CD14-positive monocyte (primary cell): ENCODE measurements at regions not wholly inside any gene's neighbourhood (a gene's known extent, or its start where the extent isn't known, plus 50 kb on each side); places are given as distances from the start of the nearest gene placed in this dataset.
A peak's percentile ranks its signal among the peaks of the same experiment; 100 is the strongest.

ENCODE experiments used
- DNase-seq, 3 donors: peaks; one replicate each; pipeline ENCODE4 v3.0.0-alpha.2; 2011 to 2022
- H2AFZ ChIP-seq: 2 replicates; pipeline ENCODE4 v1.6.0; 2012; ENCODE audit warnings: mild to moderate bottlenecking, low read depth, low read length, inconsistent platforms; ENCODE audit not compliant: insufficient read depth, poor library complexity, severe bottlenecking
- H3K27ac ChIP-seq, 2 donors: 1 replicate in 1 of 2; 2 replicates in 1 of 2; pipeline ENCODE4 v1.5.1; 2012 to 2013; ENCODE audit warnings: low read length in 2 of 2, control low read depth in 1 of 2, inconsistent platforms in 1 of 2, low read depth in 1 of 2, mild to moderate bottlenecking in 1 of 2
- H3K27me3 ChIP-seq, 2 donors: one replicate each; pipeline versions ENCODE4 v1.6.0 to v1.6.1; 2011 to 2013; ENCODE audit warnings: low read length in 2 of 2; ENCODE audit not compliant: control insufficient read depth in 2 of 2, insufficient read depth in 2 of 2
- H3K36me3 ChIP-seq, 2 donors: replicated peaks in 1 of 2; 1 replicate in 1 of 2; 2 replicates in 1 of 2; pipeline versions ENCODE4 v1.5.1 to v1.6.1; 2012 to 2013; ENCODE audit warnings: low read length in 2 of 2, control low read depth in 1 of 2, inconsistent platforms in 1 of 2, mild to moderate bottlenecking in 1 of 2; ENCODE audit not compliant: insufficient read depth in 2 of 2, control insufficient read depth in 1 of 2
- H3K4me1 ChIP-seq, 2 donors: 1 replicate in 1 of 2; 2 replicates in 1 of 2; pipeline versions ENCODE4 v1.5.1 to v1.6.1; 2012 to 2013; ENCODE audit warnings: low read length in 2 of 2, control low read depth in 1 of 2, inconsistent platforms in 1 of 2, mild to moderate bottlenecking in 1 of 2, moderate library complexity in 1 of 2; ENCODE audit not compliant: insufficient read depth in 2 of 2, control insufficient read depth in 1 of 2
- H3K4me2 ChIP-seq: replicated peaks from 2 replicates; pipeline ENCODE3; 2012; ENCODE audit warnings: low read length, moderate library complexity, mild to moderate bottlenecking; ENCODE audit not compliant: poor library complexity, severe bottlenecking; ENCODE audit errors: extremely low read depth
- H3K4me3 ChIP-seq, 3 experiments: fragments of 200-600 bp in 1 of 3; sonication (generic) in 1 of 3; replicated peaks in 1 of 3; 1 replicate in 2 of 3; 2 replicates in 1 of 3; pipeline ENCODE4 v1.5.1; 2011 to 2013; ENCODE audit warnings: low read length in 3 of 3, mild to moderate bottlenecking in 3 of 3, control low read depth in 2 of 3, low read depth in 2 of 3, inconsistent platforms in 1 of 3, moderate library complexity in 1 of 3
- H3K79me2 ChIP-seq: 2 replicates; pipeline ENCODE4 v1.6.0; 2012; ENCODE audit warnings: mild to moderate bottlenecking, control low read depth, inconsistent platforms, low read length, moderate library complexity; ENCODE audit not compliant: insufficient read depth
- H3K9ac ChIP-seq: 2 replicates; pipeline ENCODE4 v1.6.0; 2017; ENCODE audit warnings: low read length, mild to moderate bottlenecking; ENCODE audit not compliant: insufficient read depth, poor library complexity, severe bottlenecking
- H3K9me3 ChIP-seq, 2 donors: replicated peaks in 1 of 2; 1 replicate in 1 of 2; 2 replicates in 1 of 2; pipeline versions ENCODE4 v1.5.1 to v1.6.1; 2012 to 2013; ENCODE audit warnings: low read length in 2 of 2, control low read depth in 1 of 2; ENCODE audit not compliant: control insufficient read depth in 1 of 2, insufficient read depth in 1 of 2
- H4K20me1 ChIP-seq: 2 replicates; pipeline ENCODE4 v1.6.0; 2012; ENCODE audit warnings: mild to moderate bottlenecking, low read length, control low read depth, moderate library complexity; ENCODE audit not compliant: insufficient read depth
- H3K27ac Mint-ChIP-seq, 7 donors: one replicate each; pipeline ENCODE4 v1.8.0; 2020; ENCODE audit warnings: mild to moderate bottlenecking in 7 of 7, mixed read lengths in 7 of 7, moderate library complexity in 6 of 7, inconsistent platforms in 2 of 7
- H3K27me3 Mint-ChIP-seq, 3 donors: one replicate each; pipeline ENCODE4 v1.8.0; 2021 to 2022; ENCODE audit warnings: low read depth in 3 of 3, mild to moderate bottlenecking in 3 of 3, mixed read lengths in 3 of 3, moderate library complexity in 3 of 3, inconsistent platforms in 1 of 3
- H3K36me3 Mint-ChIP-seq, 2 donors: one replicate each; pipeline ENCODE4 v1.8.0; 2020; ENCODE audit warnings: mixed read lengths in 2 of 2, inconsistent platforms in 1 of 2, mild to moderate bottlenecking in 1 of 2
- H3K4me1 Mint-ChIP-seq: one replicate; pipeline ENCODE4 v1.8.0; 2020; ENCODE audit warnings: mild to moderate bottlenecking, mixed read lengths
- H3K4me3 Mint-ChIP-seq, 2 donors: one replicate each; pipeline ENCODE4 v1.8.0; 2020; ENCODE audit warnings: mild to moderate bottlenecking in 2 of 2, mixed read lengths in 2 of 2, moderate library complexity in 1 of 2
- H3K9me3 Mint-ChIP-seq, 7 donors: one replicate each; pipeline ENCODE4 v1.8.0; 2020 to 2022; ENCODE audit warnings: mixed read lengths in 7 of 7, mild to moderate bottlenecking in 6 of 7, moderate library complexity in 6 of 7, inconsistent platforms in 2 of 7
- WGBS: methylation state at CpG from one replicate; pipeline ENCODE4 v1.1.5; 2013; ENCODE audit warnings: missing lambda C conversion rate; ENCODE audit not compliant: insufficient coverage; 5-methylcytosine and 5-hydroxymethylcytosine counted together
- intact Hi-C, 2 donors: fragments of 100-400 bp; cut with micrococcal nuclease; formaldehyde crosslinking; loops; one replicate each; pipeline versions ENCODE4 v1.15.0 to v1.15.1; 2023
- TF ChIP-seq, protein P1 (sequence below): fragments of 200-600 bp; IDR thresholded peaks from one replicate; pipeline ENCODE4 v1.8.0; 2022; ENCODE audit warnings: antibody characterized with exemption, mild to moderate bottlenecking

DNA sequence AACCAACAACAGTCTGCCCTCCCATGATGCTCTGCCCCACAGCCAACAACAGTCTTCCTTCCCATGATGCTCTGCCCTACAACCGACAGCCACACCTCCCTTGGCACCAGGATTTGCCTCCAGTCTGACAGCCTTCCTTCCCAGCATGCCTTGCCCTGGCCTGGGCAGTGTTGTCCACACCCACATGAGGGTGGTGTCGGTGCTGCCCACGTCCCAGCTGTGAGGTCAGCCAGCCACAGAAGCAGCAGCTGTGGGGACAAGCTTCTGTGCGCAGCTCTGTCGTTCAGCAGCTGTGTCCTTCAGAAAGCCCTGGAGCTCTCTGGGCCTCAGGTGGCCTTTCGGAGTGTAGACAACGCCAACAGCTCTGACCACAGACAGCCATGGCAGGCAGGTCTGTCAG is 1378.9 kb downstream of the BRD1 start:
- no peak overlapping the region for H3K9ac ChIP-seq
- no peaks in the 10 kb centered on the region for H3K36me3 ChIP-seq
- Mint-ChIP-seq H3K9me3 (peaks cover 0 to 5% (median 0%) of the 10 kb centered on the region in 7 donors), H3K27me3 (peaks cover 3 to 10% (median 6%) of the 10 kb centered on the region in 3 donors), H3K4me3 (no peak overlapping the region), H3K27ac (no peak overlapping the region), H3K36me3 (no peaks in the 10 kb centered on the region), H3K4me1 (no peaks in the 10 kb centered on the region)
- no peaks in the 10 kb centered on the region for H3K27me3 ChIP-seq
- no peak overlapping the region for H2AFZ ChIP-seq
- intact Hi-C loops = no loop called here
- 88% methylated on average over 7 of the region's 7 CpGs for WGBS
- H4K20me1 ChIP-seq = no peaks in the 10 kb centered on the region
- no peak overlapping the region for H3K4me3 ChIP-seq
- peaks cover 0 to 13% of the 10 kb centered on the region in 2 donors for H3K9me3 ChIP-seq
- H3K4me2 ChIP-seq = no peak overlapping the region
- DNase-seq = no peak
- no peak overlapping the region for H3K27ac ChIP-seq
- H3K79me2 ChIP-seq = no peaks in the 10 kb centered on the region
- TF ChIP-seq, protein P1, sequence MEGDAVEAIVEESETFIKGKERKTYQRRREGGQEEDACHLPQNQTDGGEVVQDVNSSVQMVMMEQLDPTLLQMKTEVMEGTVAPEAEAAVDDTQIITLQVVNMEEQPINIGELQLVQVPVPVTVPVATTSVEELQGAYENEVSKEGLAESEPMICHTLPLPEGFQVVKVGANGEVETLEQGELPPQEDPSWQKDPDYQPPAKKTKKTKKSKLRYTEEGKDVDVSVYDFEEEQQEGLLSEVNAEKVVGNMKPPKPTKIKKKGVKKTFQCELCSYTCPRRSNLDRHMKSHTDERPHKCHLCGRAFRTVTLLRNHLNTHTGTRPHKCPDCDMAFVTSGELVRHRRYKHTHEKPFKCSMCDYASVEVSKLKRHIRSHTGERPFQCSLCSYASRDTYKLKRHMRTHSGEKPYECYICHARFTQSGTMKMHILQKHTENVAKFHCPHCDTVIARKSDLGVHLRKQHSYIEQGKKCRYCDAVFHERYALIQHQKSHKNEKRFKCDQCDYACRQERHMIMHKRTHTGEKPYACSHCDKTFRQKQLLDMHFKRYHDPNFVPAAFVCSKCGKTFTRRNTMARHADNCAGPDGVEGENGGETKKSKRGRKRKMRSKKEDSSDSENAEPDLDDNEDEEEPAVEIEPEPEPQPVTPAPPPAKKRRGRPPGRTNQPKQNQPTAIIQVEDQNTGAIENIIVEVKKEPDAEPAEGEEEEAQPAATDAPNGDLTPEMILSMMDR = no peak
- no peaks in the 10 kb centered on the region for H3K4me1 ChIP-seq

DNA sequence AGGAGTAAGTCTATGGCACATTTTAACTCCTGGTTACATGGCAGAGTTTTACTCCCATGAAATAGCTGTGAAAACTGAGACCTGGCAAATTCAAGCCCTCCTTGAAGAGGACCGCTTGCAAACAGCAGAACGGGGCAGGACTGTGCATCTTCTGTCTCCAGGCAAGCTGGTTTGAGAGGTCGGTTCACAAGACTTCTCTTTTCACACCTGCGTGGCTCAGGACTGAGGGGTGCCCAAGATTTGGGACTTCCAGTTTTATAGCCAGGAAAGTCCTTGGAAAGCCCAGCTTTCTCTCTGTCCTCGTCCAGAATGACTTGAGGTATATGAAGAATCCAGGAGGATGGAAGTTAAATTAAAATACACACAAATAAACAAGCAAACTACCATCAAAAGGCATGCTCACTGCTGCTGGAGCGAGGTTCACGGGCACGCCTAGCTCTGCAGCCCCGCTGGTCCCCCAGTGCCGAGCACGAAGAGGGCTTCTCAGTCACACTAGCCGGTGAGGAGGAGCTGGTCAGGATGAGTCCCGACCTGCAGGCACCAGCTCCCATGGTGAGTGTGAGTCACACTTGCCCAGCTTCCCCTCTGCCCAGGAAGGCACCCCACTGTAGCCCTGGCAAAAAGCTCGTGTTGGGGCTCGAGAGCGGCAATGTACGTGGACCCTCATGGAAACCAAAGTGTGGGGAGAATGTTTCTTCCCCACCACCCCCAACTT is 1382.4 kb downstream of the BRD1 start:
- no peaks in the 10 kb centered on the region for H3K4me1 Mint-ChIP-seq
- H3K27ac Mint-ChIP-seq = peak overlapping the region in 1 of 7 donors; percentile 54
- Histone ChIP-seq H3K27ac (no peak overlapping the region), H2AFZ (no peak overlapping the region), H4K20me1 (no peaks in the 10 kb centered on the region), H3K4me2 (no peak overlapping the region), H3K27me3 (no peaks in the 10 kb centered on the region), H3K9ac (no peak overlapping the region), H3K79me2 (no peaks in the 10 kb centered on the region), H3K36me3 (no peaks in the 10 kb centered on the region), H3K4me3 (no peak overlapping the region), H3K4me1 (no peaks in the 10 kb centered on the region), H3K9me3 (peaks cover 0 to 13% of the 10 kb centered on the region in 2 donors)
- TF ChIP-seq, protein P1 = no peak
- no peak for DNase-seq
- H3K27me3 Mint-ChIP-seq = peaks cover 0 to 5% (median 3%) of the 10 kb centered on the region in 3 donors
- H3K36me3 Mint-ChIP-seq = no peaks in the 10 kb centered on the region
- intact Hi-C loops = no loop called here
- H3K4me3 Mint-ChIP-seq = no peak overlapping the region
- peaks cover 0 to 6% (median 0%) of the 10 kb centered on the region in 7 donors for H3K9me3 Mint-ChIP-seq
- WGBS = 93% methylated on average over 9 of the region's 17 CpGs
